Cerebellar nuclear complex (tissue), 1 donor: ENCODE measurements at regions not wholly inside any gene's neighbourhood (a gene's known extent, or its start where the extent isn't known, plus 50 kb on each side); places are given as distances from the start of the nearest gene placed in this dataset.
A peak's percentile ranks its signal among the peaks of the same experiment; 100 is the strongest.

Source experiments
- DNase-seq, 2 experiments: peaks; one replicate each; lab custom pipeline; 2025; lab: John Stamatoyannopoulos, UW

DNA sequence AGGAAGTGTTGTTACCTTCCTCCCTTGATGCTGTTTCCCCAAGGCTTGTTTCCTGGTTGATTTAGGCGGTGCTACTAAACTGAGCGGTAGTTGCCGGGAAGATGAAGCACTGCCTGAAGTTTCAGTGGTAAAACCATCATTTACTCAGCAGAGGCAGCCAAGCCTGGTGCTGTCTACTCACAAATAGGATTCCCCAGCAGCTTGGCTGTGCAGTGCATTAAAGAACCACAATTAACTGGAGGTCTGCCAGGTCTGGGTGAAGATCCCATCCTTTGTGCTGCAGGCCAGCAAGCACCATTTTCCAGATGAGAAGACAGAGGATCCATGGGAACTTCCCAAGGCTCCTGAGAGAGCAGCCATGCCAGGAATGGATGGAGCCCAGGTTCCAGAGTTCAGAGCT, 231.9 kb upstream of the E2F8 start:
- no peak for DNase-seq

DNA sequence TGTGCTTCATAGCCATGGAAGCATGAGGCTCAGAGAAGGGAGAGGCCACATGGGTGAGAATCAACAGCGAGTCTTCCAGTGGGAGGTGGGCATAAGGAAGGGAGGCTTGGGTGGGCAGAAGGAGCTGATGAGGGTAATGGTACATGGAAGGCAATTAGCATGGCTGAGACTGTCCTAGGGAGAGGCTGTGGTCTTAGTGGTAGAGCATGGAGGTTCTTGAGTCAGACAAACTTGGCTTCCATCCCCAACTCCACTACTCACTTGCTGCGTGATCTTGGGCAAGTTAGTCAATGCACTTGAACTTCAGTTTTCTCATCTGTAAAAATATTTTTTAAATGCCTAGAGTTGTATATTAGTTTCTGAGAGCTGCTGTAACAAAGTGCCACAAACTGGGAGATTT, 227.2 kb upstream of the E2F8 start:
- no peak for DNase-seq

DNA sequence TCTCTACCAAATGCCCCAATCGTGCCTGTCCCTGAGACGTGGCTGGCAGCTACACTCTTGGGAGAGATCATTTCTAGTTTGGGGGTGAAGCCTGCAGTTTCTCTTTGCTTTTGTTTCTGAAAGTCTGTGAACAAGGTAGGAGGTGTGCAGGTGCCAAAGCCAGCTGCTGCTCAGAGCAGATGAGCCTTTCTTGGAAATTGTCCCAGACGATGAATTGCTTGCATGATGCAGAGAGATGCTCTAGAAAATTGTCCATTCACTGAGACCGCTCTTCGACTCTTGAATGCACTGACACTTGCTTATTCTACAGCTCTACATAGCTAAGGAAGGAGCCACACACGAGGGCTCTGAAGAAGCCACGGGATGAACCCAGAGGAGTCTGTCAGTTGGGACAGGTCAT, 225.6 kb upstream of the E2F8 start:
- no peak for DNase-seq

DNA sequence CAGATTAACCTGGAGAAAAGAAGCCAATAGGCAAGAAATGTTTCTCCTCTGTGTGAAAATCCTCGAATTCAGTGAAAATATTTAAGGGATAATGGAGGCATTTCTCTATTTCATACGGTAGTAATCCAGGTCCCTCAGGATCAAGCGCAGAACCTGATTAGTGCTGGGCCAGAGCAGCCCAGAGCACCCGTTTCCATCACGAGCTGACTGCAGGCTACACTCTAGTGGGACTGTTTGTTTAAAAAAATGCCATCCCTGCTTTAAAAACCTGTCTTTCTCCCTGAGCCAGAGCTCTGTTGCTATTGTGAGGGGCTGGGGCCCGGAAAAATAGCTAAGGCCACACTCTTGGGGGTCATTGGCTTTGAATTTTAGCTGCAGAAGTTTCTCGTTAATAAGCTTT, 223.2 kb upstream of the E2F8 start:
- DNase-seq: no peak

DNA sequence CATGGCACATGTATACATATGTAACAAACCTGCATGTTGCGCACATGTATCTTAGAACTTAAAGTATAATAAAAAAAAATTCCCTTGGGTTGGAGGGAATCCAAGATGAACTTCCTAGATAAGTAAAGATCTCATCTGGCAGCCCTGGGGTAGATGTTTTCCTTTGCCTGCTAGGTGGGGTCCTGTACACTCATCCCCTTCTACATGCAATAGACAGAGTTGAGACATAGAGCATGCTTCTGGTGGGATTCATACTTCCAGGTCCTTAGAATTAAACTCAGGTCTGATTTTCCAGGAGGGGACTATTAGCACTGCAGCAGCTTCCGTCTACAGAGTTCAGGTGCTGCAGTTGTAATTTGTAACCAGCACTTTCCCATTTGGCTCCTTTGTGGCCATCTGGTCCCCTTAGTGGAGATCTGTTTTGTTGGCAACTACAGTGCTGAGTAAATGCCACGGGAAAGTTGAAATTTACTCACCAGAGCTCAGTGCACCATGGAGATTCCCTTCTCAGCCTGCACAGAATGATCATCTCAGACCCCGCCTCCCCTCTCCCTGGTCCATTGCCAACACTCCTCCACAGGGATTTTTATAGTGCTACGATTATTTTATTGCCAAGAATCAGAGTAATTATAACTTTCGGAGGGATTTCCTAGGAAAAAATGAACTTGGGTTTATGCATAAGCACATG, 220.1 kb upstream of the E2F8 start:
- peak in 1 of 2 experiments; percentile 20 for DNase-seq

DNA sequence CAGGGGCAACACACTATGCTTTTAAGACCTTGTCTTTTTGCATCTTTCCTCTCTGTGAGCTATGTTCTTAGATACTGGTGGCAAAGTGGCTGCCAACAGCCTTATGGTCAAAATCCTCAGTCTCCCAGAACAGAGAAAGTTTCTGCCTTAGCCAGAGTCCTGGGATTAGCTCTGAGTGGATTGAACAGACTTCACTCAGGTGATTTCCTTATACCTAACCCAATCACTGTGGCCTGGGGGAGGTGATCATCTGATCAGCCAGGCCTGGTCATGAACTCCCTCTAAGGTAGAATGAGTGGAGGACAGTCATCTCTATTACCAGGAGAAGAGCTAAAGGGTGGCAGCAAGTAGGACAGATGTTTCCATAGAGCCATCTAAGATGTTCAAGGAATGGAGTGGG, 218.5 kb upstream of the E2F8 start:
- DNase-seq: no peak

DNA sequence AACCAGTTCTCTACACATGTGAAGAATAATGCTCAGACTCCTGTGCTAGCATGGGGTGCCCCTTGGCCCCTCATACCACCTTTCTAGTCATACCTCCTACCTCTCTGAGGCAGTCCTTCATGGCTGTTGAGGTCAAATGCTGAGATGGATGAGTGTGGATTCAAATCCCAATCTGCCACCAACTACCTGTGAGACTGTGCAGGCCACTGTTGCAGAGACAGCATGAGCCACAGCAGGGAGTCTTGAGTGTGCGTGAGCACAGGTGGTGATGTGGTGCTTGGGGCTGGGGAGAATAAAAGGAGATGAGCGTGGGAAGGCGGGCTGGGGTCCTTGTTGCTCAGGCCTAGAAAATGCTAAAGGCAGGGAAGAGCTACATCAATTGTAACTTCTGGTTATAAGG, 218.0 kb upstream of the E2F8 start:
- no peak for DNase-seq

DNA sequence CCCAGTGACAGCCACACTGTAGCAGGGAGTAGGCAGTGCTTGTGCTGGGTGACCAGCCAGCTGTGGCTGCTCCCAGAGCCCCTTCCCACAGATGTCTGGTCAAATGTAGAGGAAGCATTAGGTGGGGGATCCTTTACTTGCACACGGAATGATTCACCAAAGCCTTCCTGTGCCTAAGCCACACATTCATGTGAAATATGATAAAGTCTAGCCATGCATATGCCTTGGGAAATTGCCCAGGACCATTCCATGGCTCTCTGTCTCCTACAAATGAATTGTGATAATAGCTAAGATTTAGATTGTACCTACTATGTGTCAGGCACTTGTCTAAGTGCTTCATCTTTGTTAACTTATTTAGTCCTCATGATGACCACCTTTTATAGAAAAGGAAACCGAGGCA, 217.5 kb upstream of the E2F8 start:
- no peak for DNase-seq

DNA sequence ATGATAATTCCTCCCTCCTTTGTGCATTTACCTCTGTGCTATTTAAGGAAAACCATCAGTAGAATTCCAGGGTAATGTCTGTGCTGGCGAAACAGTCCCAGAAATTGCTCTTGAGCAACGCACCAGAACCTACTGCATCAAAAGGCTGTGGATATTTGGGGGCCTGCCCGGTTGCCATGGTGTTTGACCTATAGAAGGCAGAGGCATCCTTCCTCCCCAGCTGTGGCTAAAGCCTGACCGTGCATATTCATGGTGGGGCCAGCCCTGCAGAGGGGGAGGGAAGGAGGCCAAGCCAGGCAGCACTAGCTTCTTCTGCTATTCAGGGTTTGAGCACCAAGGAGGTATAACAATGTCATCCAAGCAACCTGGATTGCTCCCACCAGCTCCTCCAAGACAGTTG, 215.0 kb upstream of the E2F8 start:
- no peak for DNase-seq

DNA sequence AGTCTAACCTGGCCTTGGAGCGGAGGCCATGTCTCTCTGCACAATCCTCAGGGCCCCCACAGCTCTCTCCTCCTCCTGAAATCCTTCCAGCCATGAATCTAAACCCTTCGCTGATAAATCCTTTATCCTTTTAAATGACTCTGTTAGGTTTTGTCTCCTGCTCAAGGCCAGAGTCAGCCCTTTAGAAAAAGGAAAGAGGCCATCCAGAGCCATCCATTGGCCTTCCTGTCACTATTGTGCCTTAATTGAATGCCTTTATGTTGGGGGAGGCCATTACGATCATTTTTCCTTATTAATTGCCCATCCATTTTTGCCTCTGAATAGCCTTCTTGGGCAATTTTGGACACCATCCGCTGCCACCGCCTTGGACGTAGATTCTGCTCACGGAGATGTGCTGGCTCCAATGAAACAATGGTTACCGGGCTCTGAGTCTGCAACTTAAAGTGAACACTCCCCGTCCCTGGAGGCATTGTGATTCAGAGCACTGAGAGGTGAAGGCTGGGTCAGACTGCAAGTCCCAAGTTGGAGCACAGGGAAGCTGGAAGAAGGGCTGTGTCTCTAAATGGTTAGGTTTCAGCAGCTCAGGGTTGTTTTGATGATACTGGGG, 213.0 kb upstream of the E2F8 start:
- no peak for DNase-seq

DNA sequence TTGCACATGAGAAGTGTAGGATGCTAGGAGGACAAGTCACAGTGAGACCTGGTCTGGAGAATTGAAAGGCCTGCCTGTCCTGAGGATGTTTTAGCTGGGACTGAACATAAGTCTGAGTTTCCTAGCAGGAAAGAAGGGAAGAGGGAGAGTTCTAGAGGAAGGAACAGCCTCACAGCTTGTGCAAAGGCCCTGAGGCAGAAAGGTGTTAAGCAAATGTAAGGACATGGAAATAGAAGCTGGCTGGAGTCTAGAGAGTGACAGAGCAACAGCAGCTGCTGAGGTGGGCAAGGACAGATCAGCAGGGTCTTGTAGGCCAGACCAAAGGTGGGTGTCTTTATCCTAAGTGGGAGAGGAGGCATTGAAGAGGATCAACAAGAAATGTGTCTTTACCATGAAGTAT, 210.9 kb upstream of the E2F8 start:
- no peak for DNase-seq

DNA sequence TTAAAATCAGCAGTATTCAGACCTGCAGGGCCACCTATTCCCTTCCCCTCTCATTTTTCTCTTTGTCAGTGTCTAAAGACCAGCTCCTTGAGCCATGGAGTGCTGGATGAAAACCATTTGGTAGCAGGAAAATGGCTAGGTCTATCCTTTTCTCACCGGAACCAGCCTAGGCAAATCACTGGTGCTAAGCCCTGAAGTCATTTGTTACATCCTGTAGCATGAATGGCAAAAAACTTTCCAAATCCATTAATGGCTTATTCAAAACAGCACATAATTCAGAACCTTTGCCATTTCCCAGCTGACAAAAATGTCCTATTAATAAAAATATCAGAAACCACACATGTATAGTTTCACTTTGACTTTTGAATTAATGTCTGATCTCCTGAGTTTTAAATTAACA, 209.5 kb upstream of the E2F8 start:
- no peak for DNase-seq

DNA sequence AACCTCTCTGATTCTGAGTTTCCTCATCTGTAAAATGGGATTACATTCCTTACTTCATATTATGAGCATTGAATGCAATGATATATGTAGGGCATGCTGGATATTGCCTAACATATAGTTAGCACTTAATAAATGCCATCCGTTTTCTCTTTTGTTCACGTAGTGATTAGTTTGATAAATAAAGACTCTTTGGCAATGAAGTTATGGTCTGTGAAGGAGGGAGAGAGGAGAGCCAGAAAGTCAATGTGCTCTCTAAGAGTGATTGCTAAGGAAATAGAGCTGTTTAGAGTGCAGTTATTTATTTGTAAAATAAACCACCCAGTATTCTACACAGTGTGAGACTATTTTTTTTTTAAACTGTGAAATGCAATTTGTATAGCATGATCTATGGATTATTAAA, 207.9 kb upstream of the E2F8 start:
- no peak for DNase-seq

DNA sequence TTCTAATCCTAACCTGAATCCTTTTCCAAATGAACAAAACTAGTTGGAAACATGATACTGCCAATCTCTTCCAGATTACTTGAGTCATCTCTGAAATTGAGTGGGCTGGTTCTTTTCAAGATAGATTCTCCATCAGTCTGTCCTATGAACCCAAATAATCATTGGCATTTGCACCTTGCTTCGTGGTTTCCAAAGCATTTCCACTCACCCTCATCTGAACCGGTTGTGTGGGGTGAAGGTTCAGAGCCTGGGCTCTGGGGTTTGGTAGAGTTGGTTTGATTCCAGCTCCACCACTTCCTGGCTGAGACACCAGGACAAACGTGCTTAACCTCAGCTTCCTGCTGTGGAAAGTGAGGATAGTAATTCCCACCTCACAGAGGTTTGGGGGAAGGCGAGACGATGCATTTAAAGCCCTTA, 206.4 kb upstream of the E2F8 start:
- no peak for DNase-seq

DNA sequence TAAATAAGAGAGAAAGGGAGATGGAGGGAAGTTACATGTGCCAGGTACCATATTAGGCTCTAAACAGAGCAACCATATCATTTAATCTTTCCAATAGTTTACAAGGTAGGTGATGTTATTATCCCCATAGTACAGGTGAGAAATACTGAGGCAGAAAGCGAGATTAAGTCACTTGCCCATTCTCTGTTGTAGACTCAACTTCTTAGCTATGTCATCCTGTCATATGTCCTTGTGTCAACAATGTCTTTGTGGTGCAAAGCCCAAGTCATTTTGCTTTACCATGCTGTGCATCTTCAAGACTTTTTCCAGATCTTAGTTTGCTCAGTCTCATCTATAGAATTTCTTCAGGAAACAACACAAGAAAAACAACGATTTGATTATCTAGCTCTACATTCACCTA, 205.0 kb upstream of the E2F8 start:
- no peak for DNase-seq

DNA sequence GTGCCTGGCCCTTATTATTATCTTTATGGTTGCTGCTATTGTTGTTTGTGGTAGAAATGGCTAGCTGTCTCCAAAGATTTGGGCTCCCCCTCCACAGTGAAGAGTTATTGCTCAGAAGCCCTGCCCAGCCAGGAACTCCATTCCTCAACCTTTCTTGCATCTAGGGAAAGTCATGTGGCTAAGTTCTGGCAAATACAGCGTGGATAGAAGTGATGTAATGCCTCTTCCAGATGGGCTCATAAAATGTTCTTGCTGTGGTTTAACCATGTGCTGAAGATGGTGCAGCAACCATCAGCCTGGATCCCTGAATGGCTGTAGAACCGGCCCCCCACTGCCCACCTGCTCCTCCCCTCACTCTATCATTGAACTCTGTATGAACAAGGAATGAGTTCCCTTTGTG, 203.5 kb upstream of the E2F8 start:
- no peak for DNase-seq

DNA sequence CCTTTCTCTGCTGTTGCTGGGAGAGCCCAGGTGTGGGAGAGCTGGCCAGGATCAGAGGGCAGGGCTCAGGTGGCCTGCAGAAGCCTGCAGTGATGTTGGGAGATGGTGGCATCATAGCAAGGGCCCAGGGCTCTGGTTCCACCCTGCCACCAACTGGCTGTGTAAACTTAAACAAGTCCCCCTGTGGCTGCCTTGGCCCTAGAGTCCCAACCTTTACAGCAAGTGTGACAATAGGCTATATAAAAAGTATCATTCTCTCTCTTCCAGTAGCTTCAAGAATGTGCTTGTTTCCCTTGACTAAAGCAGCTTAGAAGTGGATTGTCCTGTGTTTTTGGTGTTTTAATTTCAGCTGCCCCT, 201.8 kb upstream of the E2F8 start:
- no peak for DNase-seq

DNA sequence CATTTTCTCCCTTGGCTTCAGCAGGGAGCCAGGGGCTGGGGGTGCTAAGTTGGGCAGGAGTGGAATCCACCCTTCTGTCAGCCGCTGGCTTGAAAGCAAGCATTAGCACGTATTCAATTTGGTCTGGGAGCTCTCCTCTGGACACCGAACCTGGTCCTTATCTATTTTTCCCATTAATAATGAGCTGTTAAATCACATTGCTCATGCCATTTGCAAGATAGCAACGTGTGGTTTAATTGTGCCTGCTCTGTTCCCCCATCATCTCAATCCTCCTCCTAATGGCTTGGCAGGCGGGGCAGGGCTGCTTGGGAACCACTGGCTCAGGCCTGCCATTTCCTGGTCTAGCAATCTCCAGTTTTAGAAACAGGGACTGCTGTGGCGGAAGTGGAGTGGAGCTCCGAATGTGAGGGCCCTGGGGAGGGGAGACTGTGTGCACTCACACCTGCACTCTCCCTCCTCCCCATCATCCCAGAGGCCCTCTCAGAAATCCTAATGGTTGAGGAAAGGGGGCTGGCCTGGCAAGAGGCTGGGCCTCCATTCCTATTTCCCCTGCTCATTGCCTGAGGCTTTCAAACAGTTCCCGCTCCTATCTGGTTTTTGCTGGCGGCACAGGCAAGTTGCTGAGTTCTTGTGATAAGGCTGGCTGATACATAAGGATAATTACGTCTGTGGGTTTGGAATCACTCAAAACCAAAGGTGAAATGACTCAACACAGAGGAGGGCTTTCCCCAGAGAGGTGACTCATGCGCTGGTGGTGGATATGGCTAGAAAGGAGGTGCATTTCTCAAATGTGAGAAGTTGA, 201.2 kb upstream of the E2F8 start:
- no peak for DNase-seq

DNA sequence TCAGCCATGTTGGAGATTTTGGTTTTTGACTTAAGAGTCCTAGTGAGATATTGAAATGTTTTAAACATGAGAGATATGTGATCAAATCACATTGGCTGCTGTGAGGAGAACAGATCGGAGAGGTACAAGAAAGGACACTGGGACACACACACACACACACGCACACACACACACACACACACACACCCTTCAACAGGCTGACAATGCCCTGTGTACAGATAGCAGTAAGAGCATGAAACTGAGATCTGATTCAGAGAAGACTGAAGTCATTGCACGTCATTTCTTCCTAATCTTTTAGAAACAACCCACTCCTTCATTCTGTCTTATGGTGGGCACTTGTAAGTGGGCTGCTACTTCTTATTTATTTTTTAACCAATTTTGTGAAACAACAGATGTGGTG, 200.5 kb upstream of the E2F8 start:
- no peak for DNase-seq

DNA sequence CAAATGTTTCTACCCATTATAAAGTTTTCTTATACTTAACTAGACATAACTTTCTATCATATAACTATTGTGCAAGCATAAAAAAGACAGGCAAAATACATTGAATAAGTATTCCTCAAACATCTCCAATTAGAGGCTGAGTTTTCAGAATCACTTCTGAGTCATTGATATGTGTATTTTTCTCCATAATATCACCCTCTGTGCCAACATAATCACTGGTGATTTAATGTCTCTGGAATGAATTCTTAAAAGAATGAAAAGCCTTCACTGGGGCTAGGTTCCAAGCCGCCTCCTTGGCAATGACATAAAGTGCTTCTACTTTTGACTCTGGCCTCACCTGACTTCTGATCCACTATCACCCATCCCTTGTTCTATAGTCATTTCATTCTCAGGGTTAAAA, 197.0 kb upstream of the E2F8 start:
- DNase-seq: no peak

DNA sequence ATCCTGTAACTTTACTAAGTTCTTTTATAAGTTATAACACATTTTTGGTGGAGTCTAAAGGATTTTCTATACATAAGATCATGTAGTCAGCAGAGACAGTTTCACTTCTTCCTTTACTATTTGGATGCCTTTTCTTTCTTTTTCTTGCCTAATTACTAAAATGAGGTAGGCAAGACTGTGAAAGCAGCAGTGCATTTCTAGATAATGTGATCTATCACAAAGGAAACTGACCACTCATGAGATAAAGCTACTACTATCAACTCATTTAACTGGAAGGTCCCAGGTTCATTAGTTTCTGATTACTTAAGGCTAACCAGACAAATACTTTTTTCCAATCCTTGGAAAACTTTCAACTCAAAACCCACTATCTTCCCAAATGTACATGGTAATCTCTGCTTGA, 196.2 kb upstream of the E2F8 start:
- DNase-seq: no peak

DNA sequence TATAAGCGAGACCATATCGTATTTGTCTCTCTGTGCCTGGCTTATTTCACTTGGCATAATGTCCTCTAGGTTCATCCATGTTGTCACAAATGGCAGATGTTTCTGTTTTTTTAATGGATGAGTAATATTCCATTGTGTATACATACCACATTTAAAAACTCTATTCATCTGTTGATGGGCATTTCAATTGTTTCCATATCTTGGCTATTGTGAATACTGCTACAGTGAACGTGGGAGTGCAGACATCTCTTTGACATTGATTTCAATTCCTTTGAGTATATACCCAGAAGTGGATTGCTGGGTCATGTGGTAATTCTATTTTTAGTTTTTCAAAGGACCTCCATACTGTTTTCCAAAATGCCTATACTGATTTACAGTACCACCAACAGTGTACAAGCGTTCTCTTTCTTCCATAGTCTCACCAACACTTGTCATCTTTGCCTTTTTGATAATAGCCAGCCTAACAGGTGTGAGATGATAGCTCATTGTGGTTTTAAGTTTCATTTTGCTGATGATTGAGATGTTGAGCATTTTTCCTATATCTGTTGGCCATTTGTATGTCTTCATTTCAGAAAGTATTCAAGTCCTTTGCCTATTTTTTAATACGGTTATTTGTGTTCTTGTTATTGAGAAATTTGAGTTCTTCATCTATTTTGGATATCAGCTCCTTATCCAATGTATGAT, 194.7 kb upstream of the E2F8 start:
- no peak for DNase-seq

DNA sequence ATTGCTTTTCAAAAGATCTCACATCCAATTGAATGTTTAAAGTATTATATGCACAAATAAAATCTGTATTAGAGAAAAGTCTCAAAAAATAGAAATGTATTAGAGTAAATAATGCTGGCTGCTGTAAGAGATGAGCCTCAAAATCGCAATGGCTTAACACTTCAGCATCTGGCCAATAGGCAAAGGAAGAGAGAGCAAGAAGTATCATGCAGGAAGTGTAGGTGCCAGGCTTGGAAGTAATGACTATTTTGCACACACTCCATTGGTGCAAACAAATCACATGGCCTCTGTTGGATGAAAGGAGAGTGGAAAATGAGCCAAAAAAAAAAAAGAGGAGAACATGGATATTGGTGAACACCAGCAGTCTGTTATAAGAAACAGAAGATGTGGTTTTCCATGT, 193.0 kb upstream of the E2F8 start:
- no peak for DNase-seq
